Kasumi-1 (cell line): ENCODE measurements at regions not wholly inside any gene's neighbourhood (a gene's known extent, or its start where the extent isn't known, plus 50 kb on each side); places are given as distances from the start of the nearest gene placed in this dataset.
"Not testable (repeated sequence)": the region's sequence is repeated elsewhere in the genome, so short reads cannot be mapped to it uniquely, and the experiment has no call there.

ENCODE experiments used
- DNase-seq, 2 experiments: peaks; one replicate each; lab custom pipeline; 2025; lab: John Stamatoyannopoulos, UW

DNA sequence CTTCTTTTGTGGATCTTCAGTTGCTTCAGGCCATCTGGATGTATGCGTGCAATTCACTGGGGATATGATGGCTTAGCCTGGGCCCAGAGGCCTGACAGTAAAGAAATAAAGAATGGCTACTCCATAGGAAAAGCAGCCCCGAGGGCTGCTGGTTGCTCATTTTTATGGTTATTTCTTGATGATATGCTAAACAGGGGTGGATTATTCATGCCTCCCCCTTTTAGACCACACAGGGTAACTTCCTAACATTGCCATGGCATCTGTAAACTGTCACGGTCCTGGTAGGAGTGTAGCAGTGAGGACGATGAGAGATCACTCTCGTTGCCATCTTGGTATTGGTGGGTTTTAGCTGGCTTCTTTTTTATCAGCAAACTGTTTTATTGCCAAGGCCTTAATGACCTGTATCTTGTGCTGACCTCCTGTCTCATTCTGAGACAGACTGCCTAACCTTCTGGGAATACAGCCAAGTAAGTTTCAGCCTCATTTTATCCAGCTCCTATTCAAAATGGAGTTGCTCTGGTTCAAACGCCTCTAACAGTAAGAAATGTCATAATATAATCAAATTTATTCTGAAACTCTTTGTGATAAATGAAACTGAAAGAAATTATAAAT, 60.5 kb downstream of the DSEL start:
- no peak for DNase-seq

DNA sequence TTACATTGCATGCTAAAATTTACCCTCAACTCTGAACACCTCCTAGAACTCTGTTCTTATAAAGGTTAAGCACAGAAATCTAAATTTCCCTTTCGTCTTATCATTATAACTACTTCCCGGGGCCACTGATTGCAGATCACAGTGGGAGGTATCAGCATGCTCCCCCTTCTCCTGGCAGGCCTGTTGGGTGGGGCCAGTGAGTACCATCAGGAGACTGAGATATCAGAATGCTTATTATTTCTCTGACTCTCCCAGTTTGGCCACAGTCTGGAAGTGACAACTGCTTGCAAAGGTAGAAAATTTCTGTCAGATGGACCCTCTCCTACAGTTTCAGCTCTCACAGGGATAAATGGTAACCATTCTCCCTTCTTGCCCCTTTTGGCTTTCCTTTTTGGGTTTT, 62.6 kb downstream of the DSEL start:
- no peak for DNase-seq

DNA sequence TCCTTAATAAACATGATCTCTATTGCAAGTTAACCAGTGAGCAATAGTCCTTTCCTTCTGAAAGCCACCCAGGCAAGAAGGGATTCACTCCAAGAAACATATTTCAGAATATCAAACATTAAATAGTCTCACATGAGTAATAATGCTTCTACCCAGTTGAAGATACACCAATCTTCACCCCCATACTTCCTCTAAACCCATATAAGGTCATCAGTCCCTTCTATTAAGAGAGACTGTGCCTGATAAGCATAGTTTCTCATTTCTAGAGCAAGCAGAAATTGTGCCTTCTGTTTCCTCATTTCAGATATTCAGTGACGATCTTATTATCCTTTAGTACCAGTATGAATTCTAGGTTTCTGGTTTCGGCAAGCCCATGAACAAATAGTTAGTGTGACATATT, 64.6 kb downstream of the DSEL start:
- DNase-seq = no peak

DNA sequence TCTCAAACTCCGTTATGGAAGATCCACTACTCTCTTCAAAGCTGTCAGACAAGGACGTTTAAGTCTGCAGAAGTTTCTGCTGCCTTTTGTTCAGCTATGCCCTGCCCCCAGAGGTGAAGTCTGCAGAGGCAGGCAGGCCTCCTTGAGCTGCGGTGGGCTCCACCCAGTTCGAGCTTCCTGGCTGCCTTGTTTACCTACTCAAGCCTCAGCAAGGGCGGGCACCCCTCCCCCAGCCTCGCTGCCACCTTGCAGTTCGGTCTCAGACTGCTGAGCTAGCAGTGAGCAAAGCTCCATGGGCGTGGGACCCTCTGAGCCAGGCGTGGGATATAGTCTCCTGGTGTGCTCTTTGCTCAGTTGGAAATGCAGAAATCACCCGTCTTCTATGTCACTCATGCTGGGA, 65.4 kb downstream of the DSEL start:
- not testable (repeated sequence) for DNase-seq

GRCh38 chr18:67433971-67434370, 82.5 kb downstream of the DSEL start:
- no peak for DNase-seq

DNA sequence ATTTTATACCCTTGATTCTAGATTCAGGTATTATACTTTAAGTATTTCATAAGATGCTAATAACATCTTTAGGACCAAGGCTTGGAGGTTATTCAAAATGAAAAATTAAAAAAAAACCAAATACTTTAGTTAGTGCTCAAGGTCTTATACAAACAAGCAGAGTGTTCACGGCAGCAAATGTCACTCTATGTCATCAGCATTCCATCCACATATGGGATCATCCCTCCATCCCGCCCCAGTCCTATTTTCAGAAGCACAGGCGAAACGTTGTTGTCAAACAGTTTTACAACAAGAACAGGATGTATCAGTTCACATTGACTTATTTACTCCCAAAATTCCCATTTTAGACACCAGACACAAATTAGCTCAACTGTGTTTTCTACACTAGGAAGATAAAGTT, 83.7 kb downstream of the DSEL start:
- no peak for DNase-seq

DNA sequence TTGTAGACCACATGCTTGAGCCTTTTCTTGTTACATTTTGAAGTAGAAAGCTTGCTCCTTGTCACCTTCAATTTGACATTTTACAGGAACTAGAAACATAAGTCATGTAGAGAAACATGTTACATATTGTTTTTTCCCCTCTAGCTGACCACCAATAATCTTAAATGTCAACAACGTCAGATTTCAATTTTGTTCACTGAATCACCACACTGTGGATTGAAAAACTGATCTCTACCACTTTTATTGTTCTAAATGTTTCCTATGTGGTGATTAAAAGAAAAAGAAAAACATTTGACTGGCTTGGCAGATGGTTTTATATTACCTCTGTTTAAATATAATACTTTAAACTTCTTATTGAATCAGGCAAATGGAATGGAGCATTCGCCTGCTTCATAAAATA, 87.7 kb downstream of the DSEL start:
- no peak for DNase-seq

- DNase-seq = no peak
These were observed 88.4 kb downstream of the DSEL start for GRCh38 chr18:67428158-67428557.

DNA sequence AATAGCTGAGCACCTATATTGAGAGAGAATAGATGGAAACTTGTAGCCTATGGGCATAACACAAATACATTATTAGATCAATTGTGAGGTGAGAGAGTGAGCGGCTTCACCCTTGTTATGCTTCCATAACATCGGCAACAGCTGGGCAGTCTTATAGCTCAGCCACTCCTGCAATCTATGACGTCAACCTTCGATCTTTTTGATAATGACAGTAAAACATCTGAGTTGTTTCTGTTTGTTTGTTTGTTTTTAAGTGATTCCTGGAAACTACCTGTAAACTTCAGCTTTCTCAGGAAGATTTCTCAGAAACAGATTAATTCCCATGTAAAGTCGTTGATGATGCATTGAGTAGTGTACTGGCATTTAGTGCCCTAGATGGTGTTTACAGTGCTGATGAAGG, 90.0 kb downstream of the DSEL start:
- DNase-seq = no peak

DNA sequence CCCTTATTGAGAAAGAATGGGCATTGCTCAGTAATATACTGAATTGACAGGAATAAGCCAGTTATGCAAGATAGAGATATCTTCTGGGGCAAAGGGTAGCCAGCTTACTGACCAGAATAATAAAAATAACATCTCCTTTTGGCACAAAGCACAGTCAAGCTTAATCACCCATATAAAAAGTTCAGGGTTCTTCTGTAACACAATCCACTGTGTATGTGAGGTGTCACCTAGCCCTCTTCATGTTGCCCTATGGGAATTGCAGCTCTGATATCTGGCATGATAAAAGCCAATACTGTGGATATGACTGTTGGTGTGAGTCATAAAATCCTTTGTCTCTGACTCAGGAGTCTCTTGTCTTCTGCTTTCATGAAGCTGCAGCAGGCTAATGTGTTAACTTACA, 90.8 kb downstream of the DSEL start:
- no peak for DNase-seq

GRCh38 chr18:67421651-67422050, 94.9 kb downstream of the DSEL start:
- no peak for DNase-seq

DNA sequence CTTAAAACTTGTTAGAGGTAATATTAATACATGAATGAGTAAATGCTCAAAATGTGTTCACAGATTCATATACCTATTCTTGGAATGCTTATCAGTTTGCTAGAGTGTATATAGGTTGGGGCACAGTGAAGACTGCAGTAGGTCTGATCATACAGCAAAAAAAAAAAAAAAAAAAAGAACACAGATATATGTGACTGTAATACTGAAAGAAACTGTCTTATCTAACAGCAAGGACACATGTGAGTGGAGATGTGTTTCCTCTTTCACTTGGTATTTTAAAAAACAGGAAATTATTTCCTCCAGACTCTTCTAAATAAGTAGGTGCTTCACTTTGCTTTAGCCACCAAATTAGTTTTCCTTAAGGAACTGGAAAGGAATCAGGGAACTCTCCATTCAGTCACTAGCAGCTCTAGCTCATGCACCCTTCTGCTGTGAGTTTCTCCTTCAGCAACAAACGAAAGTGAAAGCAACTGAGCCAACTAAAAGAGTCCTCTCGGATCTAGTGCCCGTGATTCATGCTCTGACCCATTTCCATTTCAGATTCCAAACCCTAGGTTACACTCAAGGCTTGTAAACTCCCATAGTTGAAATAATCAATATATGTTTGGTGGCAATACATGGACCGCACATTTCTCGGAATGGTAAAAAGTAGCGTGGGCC, 98.5 kb downstream of the DSEL start:
- DNase-seq = peak; percentile 80 to 87

DNA sequence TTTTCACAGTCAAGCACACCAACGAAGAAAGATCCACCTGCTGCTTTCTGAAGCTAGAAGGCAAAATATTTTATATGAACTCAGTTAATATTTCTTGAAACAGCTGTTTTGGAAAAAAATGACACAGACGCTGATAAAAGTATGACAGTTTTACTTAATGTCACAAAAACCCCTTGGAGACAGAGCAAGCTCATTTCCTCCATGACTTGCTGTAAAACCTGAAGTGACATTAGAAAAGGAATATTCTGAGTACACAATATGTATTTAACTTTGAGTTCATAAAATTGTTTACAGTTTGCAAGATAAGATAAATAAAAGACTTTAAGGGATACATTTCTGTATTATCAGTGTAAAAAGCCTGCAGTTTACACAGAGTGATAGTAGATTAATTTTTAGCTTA, 105.4 kb downstream of the DSEL start:
- no peak for DNase-seq

DNA sequence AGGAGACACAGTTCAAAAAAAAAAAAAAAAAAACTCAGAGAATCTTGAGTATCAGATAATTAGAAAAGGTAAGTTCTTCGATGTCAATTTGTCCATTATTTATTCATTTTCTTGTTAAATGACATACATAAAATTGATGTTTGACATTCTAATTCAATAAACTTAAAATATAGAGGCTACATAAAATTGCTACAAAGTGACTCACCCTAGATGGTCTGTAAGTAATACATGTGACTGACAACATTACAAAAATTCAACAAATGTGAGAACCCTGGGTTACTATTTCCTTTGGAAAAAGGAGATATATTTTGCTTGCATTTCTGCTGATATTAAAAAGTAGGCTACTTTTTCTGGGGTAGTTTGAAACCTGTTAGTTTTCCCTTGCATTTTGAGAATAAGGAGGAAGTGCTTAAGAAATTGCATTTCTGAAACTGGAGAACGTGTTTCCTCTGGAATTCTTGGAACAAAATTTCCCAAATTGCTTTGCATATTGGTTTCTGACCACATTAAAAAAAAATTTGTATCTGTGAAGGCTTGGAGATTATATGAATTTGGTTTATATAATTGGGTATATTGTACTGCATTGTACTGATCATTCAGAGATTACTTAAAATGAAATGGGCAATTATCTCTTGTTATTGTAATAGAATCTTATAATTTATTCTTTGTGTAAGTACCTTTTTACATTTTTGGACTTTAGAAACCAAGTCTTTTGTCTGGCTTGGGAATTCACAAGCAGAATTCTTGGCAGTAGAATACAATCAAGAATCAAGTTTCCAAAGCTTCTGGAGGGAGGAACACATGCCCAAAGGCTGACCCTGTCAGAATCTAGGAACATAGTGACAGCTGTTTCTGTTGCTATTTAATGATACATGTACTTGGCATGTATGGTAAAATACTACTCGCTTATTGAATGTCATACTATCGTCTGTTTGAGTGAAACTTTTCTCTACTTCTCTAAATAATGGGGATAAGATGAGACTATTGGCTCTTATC, 106.1 kb downstream of the DSEL start:
- no peak for DNase-seq

- no peak for DNase-seq
These were observed 108.3 kb downstream of the DSEL start for GRCh38 chr18:67408240-67408639.

- no peak for DNase-seq
These were observed 109.8 kb downstream of the DSEL start for GRCh38 chr18:67406714-67407113.

DNA sequence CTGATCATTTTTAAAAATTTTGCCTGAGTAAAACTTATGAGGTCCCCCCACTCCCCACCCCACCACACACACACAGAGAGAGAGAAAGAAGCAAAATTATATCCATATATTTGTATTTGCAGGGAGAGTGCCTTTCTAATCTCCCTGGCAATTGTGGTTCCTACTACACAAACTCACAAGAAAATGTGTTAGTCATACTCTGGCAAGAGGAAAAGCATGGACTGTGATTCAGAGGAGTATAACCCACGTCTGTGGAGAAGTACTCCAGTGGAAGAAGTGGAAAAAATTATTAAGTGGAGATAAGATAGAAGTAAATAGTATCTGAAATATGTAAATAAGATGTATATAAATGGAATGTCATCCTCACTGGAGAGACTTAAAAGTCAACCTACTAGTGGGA, 114.0 kb downstream of the DSEL start:
- no peak for DNase-seq

GRCh38 chr18:67400502-67401117, 115.9 kb downstream of the DSEL start:
- DNase-seq = no peak

DNA sequence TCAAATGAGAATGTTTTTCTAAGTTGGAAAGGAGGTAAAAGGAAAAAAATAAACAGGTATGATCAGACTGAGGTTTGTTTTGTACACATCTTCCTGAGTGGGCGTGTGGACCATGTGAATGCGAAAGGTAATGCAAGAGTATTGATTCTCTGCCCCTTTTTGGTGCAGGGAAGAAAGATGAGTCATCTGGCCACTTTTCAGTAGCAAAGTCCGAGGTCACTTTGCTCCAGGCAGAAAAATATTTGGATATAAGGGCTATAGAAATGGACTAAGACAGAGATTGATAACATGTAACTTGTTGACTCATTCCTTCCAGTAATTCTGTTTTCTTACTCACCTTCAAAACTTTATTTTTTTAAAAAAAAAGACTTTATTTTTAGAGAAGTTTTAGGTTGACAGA, 130.5 kb downstream of the DSEL start:
- DNase-seq = no peak

DNA sequence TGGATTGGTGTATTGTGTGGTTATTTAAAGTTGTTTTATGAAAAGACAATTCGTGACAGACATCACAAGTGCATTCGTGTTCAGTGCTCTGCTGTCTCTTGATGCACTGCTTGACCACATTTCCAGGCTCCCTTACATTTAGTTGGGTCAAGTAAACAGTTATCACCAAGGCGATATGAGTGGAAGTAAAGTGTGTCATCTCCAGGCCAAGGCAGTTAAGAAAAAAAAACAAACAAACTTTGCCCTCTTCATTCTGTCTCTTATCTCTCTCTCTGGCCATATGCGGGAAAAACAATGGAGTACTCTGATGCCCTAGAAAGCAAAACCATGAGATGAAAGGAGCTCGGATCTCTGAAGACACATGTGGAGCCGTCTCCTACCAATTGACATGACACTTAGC, 131.1 kb downstream of the DSEL start:
- no peak for DNase-seq

- not testable (repeated sequence) for DNase-seq
These were observed 132.5 kb downstream of the DSEL start for GRCh38 chr18:67384057-67384456.

DNA sequence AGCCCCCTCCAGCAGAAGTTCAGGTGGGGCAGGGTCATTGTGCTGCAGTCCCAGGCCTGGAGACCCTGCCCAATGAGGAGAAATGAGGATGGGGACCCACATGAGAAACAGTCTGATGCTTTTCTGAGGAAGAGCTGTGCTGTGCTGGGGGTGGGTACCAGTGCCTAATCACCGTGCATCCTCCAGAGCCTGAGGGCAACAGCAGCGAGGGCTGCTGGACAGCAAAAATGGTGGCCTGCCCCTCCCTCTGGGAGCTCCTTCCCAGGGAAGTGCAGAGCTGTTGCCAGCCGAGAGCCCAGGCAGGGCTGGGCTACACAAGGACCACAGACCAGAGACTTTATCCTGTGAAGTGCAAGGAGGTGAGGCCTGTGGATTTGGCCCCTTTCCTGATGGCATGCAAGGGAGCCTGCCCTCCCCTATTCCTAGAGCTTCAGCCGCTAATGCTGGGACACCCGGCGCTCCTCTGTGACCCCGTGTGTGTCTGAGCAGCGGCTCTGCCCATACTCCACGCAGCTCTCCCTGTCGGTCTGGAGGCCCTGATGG, 134.8 kb downstream of the DSEL start:
- DNase-seq = no peak
